ENCODE measurements at regions not wholly inside any gene's neighbourhood (a gene's known extent, or its start where the extent isn't known, plus 50 kb on each side); places are given as distances from the start of the nearest gene placed in this dataset.
A peak's percentile ranks its signal among the peaks of the same experiment; 100 is the strongest.

- DNase-seq (ENCODE audit: low read depth in 2 of 2) = peak in 1 of 2 donors; percentile 42
- no peak overlapping the region for H3K4me3 ChIP-seq (replicated peaks in 1 of 2; ENCODE audit: low read depth in 2 of 2, low read length in 2 of 2)
- no peak for TF ChIP-seq CTCF (IDR thresholded peaks at IDR 0.05; ENCODE audit: low read depth, low read length)
Measured at GRCh38 chr18:22847867-22848451, 85.2 kb upstream of the RBBP8 start.

- TF ChIP-seq CTCF (IDR thresholded peaks at IDR 0.05; ENCODE audit: low read depth, low read length) = no peak
Measured at GRCh38 chr18:22848615-22849014, 84.5 kb upstream of the RBBP8 start.

GRCh38 chr18:22856870-22857269 lies 76.3 kb upstream of the RBBP8 start:
- no peak for DNase-seq (ENCODE audit: low read depth in 2 of 2)
- no peak for TF ChIP-seq CTCF (IDR thresholded peaks at IDR 0.05; ENCODE audit: low read depth, low read length)
- H3K4me3 ChIP-seq (replicated peaks in 1 of 2; ENCODE audit: low read depth in 2 of 2, low read length in 2 of 2) = no peak overlapping the region

More at GRCh38 chr18:22848615-22849014, 84.5 kb upstream of the RBBP8 start:
- no peak overlapping the region for H3K4me3 ChIP-seq (replicated peaks in 1 of 2; ENCODE audit: low read depth in 2 of 2, low read length in 2 of 2)
- DNase-seq (ENCODE audit: low read depth in 2 of 2) = peak; percentile 93

GRCh38 chr18:22858121-22858520 lies 75.0 kb upstream of the RBBP8 start:
- TF ChIP-seq CTCF (IDR thresholded peaks at IDR 0.05; ENCODE audit: low read depth, low read length) = no peak
- DNase-seq (ENCODE audit: low read depth in 2 of 2) = no peak
- no peak overlapping the region for H3K4me3 ChIP-seq (replicated peaks in 1 of 2; ENCODE audit: low read depth in 2 of 2, low read length in 2 of 2)

GRCh38 chr18:22860807-22861206 lies 72.3 kb upstream of the RBBP8 start:
- TF ChIP-seq CTCF (IDR thresholded peaks at IDR 0.05; ENCODE audit: low read depth, low read length) = no peak
- DNase-seq (ENCODE audit: low read depth in 2 of 2) = no peak
- H3K4me3 ChIP-seq (replicated peaks in 1 of 2; ENCODE audit: low read depth in 2 of 2, low read length in 2 of 2) = no peak overlapping the region

GRCh38 chr18:22865354-22866116 lies 67.6 kb upstream of the RBBP8 start:
- no peak for DNase-seq (ENCODE audit: low read depth in 2 of 2)
- H3K4me3 ChIP-seq (replicated peaks in 1 of 2; ENCODE audit: low read depth in 2 of 2, low read length in 2 of 2) = no peak overlapping the region
- no peak for TF ChIP-seq CTCF (IDR thresholded peaks at IDR 0.05; ENCODE audit: low read depth, low read length)

Data from cardiac fibroblast (primary cell).